OCI-LY1 (cell line): ENCODE measurements at regions not wholly inside any gene's neighbourhood (a gene's known extent, or its start where the extent isn't known, plus 50 kb on each side); places are given as distances from the start of the nearest gene placed in this dataset.

Source experiments
- CTCF ChIP-seq: fragments of 200-600 bp; sonication (generic), shearing (Covaris generic); IDR thresholded peaks from 2 replicates; pipeline ENCODE4 v1.5.1; 2017; ENCODE audit warnings: mild to moderate bottlenecking, antibody characterized with exemption, low read length, moderate library complexity, mixed read lengths
- EZH2 ChIP-seq: fragments of 200-600 bp; sonication (generic), shearing (Covaris generic); IDR thresholded peaks from 2 replicates; pipeline ENCODE4 v1.8.0; 2017; ENCODE audit warnings: borderline replicate concordance, mixed run types, mild to moderate bottlenecking, antibody characterized with exemption, low read length, moderate library complexity, mixed read lengths

GRCh38 chr21:16264319-16264718, 534.5 kb downstream of the USP25 start:
- TF ChIP-seq CTCF, result no peak
- TF ChIP-seq EZH2, result no peak
